HEK293 (cell line): ENCODE measurements at regions not wholly inside any gene's neighbourhood (a gene's known extent, or its start where the extent isn't known, plus 50 kb on each side); places are given as distances from the start of the nearest gene placed in this dataset.

ENCODE experiments used
- CTCF ChIA-PET: fragments of 350-600 bp; formaldehyde crosslinking; extraction: SDS; loops from one replicate; lab custom pipeline; 2021; ENCODE audit warnings: antibody characterized with exemption; lab: Yijun Ruan, JAX
- POLR2A ChIA-PET: fragments of 300-600 bp; formaldehyde crosslinking; extraction: SDS; loops from one replicate; lab custom pipeline; 2020; ENCODE audit warnings: antibody characterized with exemption, inconsistent platforms; lab: Yijun Ruan, JAX
- H3K27ac ChIP-seq: fragments of 200-500 bp; sonication (Bioruptor generic); 2 replicates; pipeline ENCODE4 v1.5.1; 2014; ENCODE audit warnings: low read depth, low read length, control low read depth, inconsistent platforms; ENCODE audit errors: extremely low read depth
- H3K36me3 ChIP-seq, 2 experiments: fragments of 200-500 bp in 1 of 2; sonication (Bioruptor generic) in 1 of 2; 1 replicate in 1 of 2; 2 replicates in 1 of 2; pipeline ENCODE4 v1.5.1; 2014 to 2017; ENCODE audit warnings: inconsistent platforms in 2 of 2, low read length in 2 of 2; ENCODE audit not compliant: control insufficient read depth in 2 of 2, insufficient read depth in 1 of 2
- H3K4me1 ChIP-seq: fragments of 200-500 bp; sonication (Bioruptor generic); 2 replicates; pipeline ENCODE4 v1.5.1; 2014; ENCODE audit warnings: mild to moderate bottlenecking, low read length, inconsistent platforms; ENCODE audit not compliant: control insufficient read depth, insufficient read depth
- H3K4me3 ChIP-seq: 2 replicates; pipeline ENCODE4 v1.5.1; 2011; ENCODE audit warnings: low read depth, mild to moderate bottlenecking, control low read depth, low read length, moderate library complexity
- H3K9me3 ChIP-seq: fragments of 200-500 bp; sonication (Bioruptor generic); 2 replicates; pipeline ENCODE4 v1.5.1; 2014; ENCODE audit warnings: low read depth, low read length, inconsistent platforms; ENCODE audit not compliant: control insufficient read depth, insufficient read depth
- BCL6B ChIP-seq: fragments of 450-650 bp; formaldehyde crosslinking; IDR thresholded peaks from 2 replicates; pipeline ENCODE4 v1.5.1; 2017; ENCODE audit warnings: missing biosample characterization, missing genetic modification characterization
- IKZF3 ChIP-seq: fragments of 450-650 bp; IDR thresholded peaks from 2 replicates; pipeline ENCODE4 v1.5.0; 2018; ENCODE audit warnings: missing biosample characterization, mild to moderate bottlenecking, missing genetic modification characterization, moderate library complexity
- MYNN ChIP-seq: fragments of 450-650 bp; formaldehyde crosslinking; IDR thresholded peaks from 2 replicates; pipeline ENCODE4 v1.5.1; 2016; ENCODE audit warnings: missing biosample characterization, missing genetic modification characterization, borderline replicate concordance
- PBX3 ChIP-seq: sonication (generic); formaldehyde crosslinking; IDR thresholded peaks from 2 replicates; pipeline ENCODE4 v1.8.1; 2022; ENCODE audit warnings: mild to moderate bottlenecking, moderate library complexity, missing genetic modification reagents
- SP7 ChIP-seq: fragments of 450-650 bp; formaldehyde crosslinking; IDR thresholded peaks from 2 replicates; pipeline ENCODE4 v1.5.1; 2016; ENCODE audit warnings: missing biosample characterization, missing genetic modification characterization
- TCF7L2 ChIP-seq: IDR thresholded peaks from 2 replicates; pipeline ENCODE4 v1.6.1; 2011; ENCODE audit warnings: low read depth, mild to moderate bottlenecking, inconsistent platforms, low read length, moderate library complexity, borderline replicate concordance
- YY1 ChIP-seq: fragments of 450-650 bp; formaldehyde crosslinking; IDR thresholded peaks from 2 replicates; pipeline ENCODE4 v1.5.1; 2018; ENCODE audit warnings: missing biosample characterization, missing genetic modification characterization
- ZBTB11 ChIP-seq: fragments of 450-650 bp; formaldehyde crosslinking; conservative IDR thresholded peaks from 2 replicates; pipeline ENCODE4 v1.5.1; 2016; ENCODE audit warnings: low read depth, missing biosample characterization, missing genetic modification characterization
- ZBTB26 ChIP-seq: fragments of 450-650 bp; formaldehyde crosslinking; optimal IDR thresholded peaks from 2 replicates; pipeline ENCODE3; 2016; ENCODE audit warnings: missing biosample characterization, mild to moderate bottlenecking, missing genetic modification characterization
- ZBTB44 ChIP-seq: fragments of 450-650 bp; IDR thresholded peaks from 2 replicates; pipeline ENCODE4 v1.5.1; 2018; ENCODE audit warnings: missing biosample characterization, mild to moderate bottlenecking, missing genetic modification characterization
- ZIC2 ChIP-seq: fragments of 450-650 bp; formaldehyde crosslinking; IDR thresholded peaks from 2 replicates; pipeline ENCODE4 v1.5.1; 2016; ENCODE audit warnings: missing biosample characterization, missing genetic modification characterization
- ZNF211 ChIP-seq: fragments of 450-650 bp; formaldehyde crosslinking; IDR thresholded peaks from 2 replicates; pipeline ENCODE4 v1.5.1; 2016; ENCODE audit warnings: low read depth, missing biosample characterization, missing genetic modification characterization
- ZNF274 ChIP-seq, 2 experiments: fragments of 200-500 bp in 1 of 2; fragments of 450-650 bp in 1 of 2; sonication (Bioruptor generic) in 1 of 2; formaldehyde crosslinking in 1 of 2; IDR thresholded peaks; 2 replicates each; pipeline versions ENCODE4 v1.5.1 to v1.6.1; 2014 to 2016; ENCODE audit warnings: borderline replicate concordance in 1 of 2, inconsistent platforms in 1 of 2, low read length in 1 of 2, missing biosample characterization in 1 of 2, missing genetic modification characterization in 1 of 2
- ZNF341 ChIP-seq: fragments of 450-650 bp; formaldehyde crosslinking; IDR thresholded peaks from 2 replicates; pipeline ENCODE4; 2016; ENCODE audit warnings: low read depth, missing biosample characterization, missing genetic modification characterization
- ZNF366 ChIP-seq: fragments of 450-650 bp; formaldehyde crosslinking; conservative IDR thresholded peaks from 2 replicates; pipeline ENCODE4 v1.5.1; 2016; ENCODE audit warnings: missing biosample characterization, missing genetic modification characterization
- ZNF398 ChIP-seq: fragments of 450-650 bp; formaldehyde crosslinking; IDR thresholded peaks from 2 replicates; pipeline ENCODE4 v1.5.1; 2017; ENCODE audit warnings: missing biosample characterization, missing genetic modification characterization
- ZNF423 ChIP-seq: fragments of 450-650 bp; formaldehyde crosslinking; IDR thresholded peaks from 2 replicates; pipeline ENCODE4 v1.5.1; 2016; ENCODE audit warnings: missing biosample characterization, missing genetic modification characterization
- ZNF48 ChIP-seq: fragments of 450-650 bp; formaldehyde crosslinking; IDR thresholded peaks from 2 replicates; pipeline ENCODE4 v1.5.1; 2016; ENCODE audit warnings: missing biosample characterization, missing genetic modification characterization
- ZNF488 ChIP-seq: fragments of 450-650 bp; formaldehyde crosslinking; IDR thresholded peaks from 2 replicates; pipeline ENCODE4 v1.5.1; 2016; ENCODE audit warnings: missing biosample characterization, missing genetic modification characterization

GRCh38 chr10:44460416-44460815 is 75.5 kb upstream of the CXCL12 start:
- Histone ChIP-seq H3K36me3 (no peaks in the 10 kb centered on the region), H3K4me1 (peaks cover 6% of the 10 kb centered on the region; the same call in 1 of the 2 replicates), H3K27ac (no peak overlapping the region), H3K9me3 (no peaks in the 10 kb centered on the region)
- CTCF ChIA-PET, result no interaction called here
- POLR2A ChIA-PET, result no interaction called here
- TF ChIP-seq BCL6B (tag by site-specific recombination) (peak; percentile 63; the same call in 1 of the 2 replicates), ZNF48 (tag by site-specific recombination) (no peak)
- TF ChIP-seq, all 188 proteins: peak for 1
- no peak overlapping the region for H3K4me3 ChIP-seq

GRCh38 chr10:44462338-44462914 is 77.5 kb upstream of the CXCL12 start:
- ChIA-PET CTCF (no interaction called here), POLR2A (no interaction called here)
- Histone ChIP-seq H3K36me3 (no peaks in the 10 kb centered on the region), H3K4me3 (no peak overlapping the region), H3K9me3 (no peaks in the 10 kb centered on the region), H3K4me1 (peaks cover 6% of the 10 kb centered on the region; the same call in 1 of the 2 replicates), H3K27ac (no peak overlapping the region)
- TF ChIP-seq ZBTB26 (tag by site-specific recombination), result no peak
- TF ChIP-seq ZNF488 (tag by site-specific recombination), result no peak
- no peak for TF ChIP-seq TCF7L2
- TF ChIP-seq ZBTB44, result no peak
- 0 out of 2 replicates have a peak, but pooled peaks have one; percentile 15 for TF ChIP-seq SP7 (tag by site-specific recombination)
- no peak for TF ChIP-seq YY1
- no peak for TF ChIP-seq ZIC2 (tag by site-specific recombination)
- TF ChIP-seq ZBTB11 (tag by site-specific recombination), result no peak
- TF ChIP-seq ZNF341 (tag by site-specific recombination), result no peak
- 0 out of 2 replicates have a peak, but pooled peaks have one; percentile 23 for TF ChIP-seq ZNF366 (tag by site-specific recombination)
- TF ChIP-seq ZNF423 (tag by site-specific recombination), result no peak
- no peak for TF ChIP-seq ZNF398 (tag by site-specific recombination)
- TF ChIP-seq PBX3 (CRISPR knock-in tag), result no peak
- TF ChIP-seq IKZF3 (tag by site-specific recombination), result peak; percentile 34; the same call in 1 of the 2 replicates
- no peak for TF ChIP-seq ZNF211 (tag by site-specific recombination)
- no peak for TF ChIP-seq MYNN (tag by site-specific recombination)
- TF ChIP-seq ZNF274 (IDR thresholded peaks at IDR 0.05; ENCODE audit: low read length), result no peak
- no peak for TF ChIP-seq ZNF274 (tag by site-specific recombination; IDR thresholded peaks at IDR 0.05; ENCODE audit: borderline replicate concordance)
